Brain microvascular endothelial cell (primary cell): ENCODE measurements at regions not wholly inside any gene's neighbourhood (a gene's known extent, or its start where the extent isn't known, plus 50 kb on each side); places are given as distances from the start of the nearest gene placed in this dataset.
"Not testable (repeated sequence)": the region's sequence is repeated elsewhere in the genome, so short reads cannot be mapped to it uniquely, and the experiment has no call there.

Experiments
- DNase-seq: peaks from one replicate; pipeline ENCODE4 v3.0.0-alpha.2; 2020
- H3K27ac ChIP-seq: fragments of 250-450 bp; sonication (Bioruptor Pico); 2 replicates; pipeline ENCODE4 v1.5.1; 2020; ENCODE audit warnings: mild to moderate bottlenecking, moderate library complexity
- H3K27me3 ChIP-seq: fragments of 250-450 bp; sonication (Bioruptor Pico); replicated peaks from 2 replicates; pipeline ENCODE4 v1.5.1; 2020; ENCODE audit warnings: mild to moderate bottlenecking
- H3K36me3 ChIP-seq: fragments of 250-450 bp; sonication (Bioruptor Pico); replicated peaks from 2 replicates; pipeline ENCODE4 v1.5.1; 2020; ENCODE audit warnings: mild to moderate bottlenecking
- H3K4me3 ChIP-seq: 2 replicates; pipeline ENCODE4 v1.5.1; 2011; ENCODE audit warnings: low read depth, mild to moderate bottlenecking, control low read depth, low read length, moderate library complexity
- in situ Hi-C: cut with HindIII; loops from 2 replicates; pipeline ENCODE4 v1.10.0; 2017; ENCODE audit warnings: low sequenced_read_pairs, low pct_ligation_motif_present
- TF ChIP-seq, protein P1 (sequence below): IDR thresholded peaks from 2 replicates; pipeline ENCODE4 v1.5.1; 2011; ENCODE audit warnings: low read depth, mild to moderate bottlenecking, moderate library complexity, low read length, control low read depth, inconsistent platforms; ENCODE audit errors: missing control alignments

DNA sequence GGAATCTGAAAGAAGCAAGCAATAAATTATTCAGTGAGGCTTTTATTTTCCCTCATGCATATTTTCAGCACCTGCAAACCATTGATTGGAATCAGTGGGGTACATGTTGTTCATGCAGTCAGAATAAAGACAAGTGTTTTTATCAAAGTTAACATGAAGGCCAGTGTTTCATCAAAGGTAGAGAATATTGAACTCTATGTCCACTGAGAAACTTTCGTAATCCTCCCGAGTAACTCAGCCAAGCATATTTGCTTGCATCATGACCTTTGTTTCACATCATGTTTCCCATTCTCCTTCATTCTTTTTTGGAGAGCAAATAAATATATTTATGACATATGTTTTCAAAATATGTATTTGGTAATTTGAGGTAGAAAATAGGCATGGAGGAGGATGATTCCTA is 663.1 kb downstream of the SH2D4B start:
- Histone ChIP-seq H3K36me3 (no peaks in the 10 kb centered on the region), H3K27ac (no peak overlapping the region), H3K27me3 (no peaks in the 10 kb centered on the region), H3K4me3 (no peak overlapping the region)
- DNase-seq, result no peak
- TF ChIP-seq, protein P1, sequence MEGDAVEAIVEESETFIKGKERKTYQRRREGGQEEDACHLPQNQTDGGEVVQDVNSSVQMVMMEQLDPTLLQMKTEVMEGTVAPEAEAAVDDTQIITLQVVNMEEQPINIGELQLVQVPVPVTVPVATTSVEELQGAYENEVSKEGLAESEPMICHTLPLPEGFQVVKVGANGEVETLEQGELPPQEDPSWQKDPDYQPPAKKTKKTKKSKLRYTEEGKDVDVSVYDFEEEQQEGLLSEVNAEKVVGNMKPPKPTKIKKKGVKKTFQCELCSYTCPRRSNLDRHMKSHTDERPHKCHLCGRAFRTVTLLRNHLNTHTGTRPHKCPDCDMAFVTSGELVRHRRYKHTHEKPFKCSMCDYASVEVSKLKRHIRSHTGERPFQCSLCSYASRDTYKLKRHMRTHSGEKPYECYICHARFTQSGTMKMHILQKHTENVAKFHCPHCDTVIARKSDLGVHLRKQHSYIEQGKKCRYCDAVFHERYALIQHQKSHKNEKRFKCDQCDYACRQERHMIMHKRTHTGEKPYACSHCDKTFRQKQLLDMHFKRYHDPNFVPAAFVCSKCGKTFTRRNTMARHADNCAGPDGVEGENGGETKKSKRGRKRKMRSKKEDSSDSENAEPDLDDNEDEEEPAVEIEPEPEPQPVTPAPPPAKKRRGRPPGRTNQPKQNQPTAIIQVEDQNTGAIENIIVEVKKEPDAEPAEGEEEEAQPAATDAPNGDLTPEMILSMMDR, result no peak
- in situ Hi-C loops, result no loop called here

DNA sequence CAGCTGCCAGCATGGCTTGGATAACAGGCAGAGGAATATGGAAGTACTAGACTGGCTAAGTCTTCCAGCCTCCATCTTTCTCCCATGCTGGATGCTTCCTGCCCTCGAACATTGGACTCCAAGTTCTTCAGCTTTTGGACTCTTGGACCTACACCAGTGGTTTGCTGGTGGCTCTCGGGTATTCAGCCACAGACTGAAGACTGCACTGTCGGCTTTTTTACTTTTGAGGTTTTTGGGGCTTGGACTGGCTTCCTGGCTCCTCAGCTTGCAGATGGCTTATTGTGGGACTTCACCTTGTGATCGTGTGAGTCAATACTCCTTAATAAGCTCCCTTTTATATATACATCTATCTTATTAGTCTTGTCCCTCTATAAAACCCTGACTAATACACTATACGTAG is 667.6 kb upstream of the NRG3 start:
- H3K4me3 ChIP-seq, H3K27ac ChIP-seq, H3K27me3 ChIP-seq, DNase-seq, H3K36me3 ChIP-seq, in situ Hi-C loops: not testable (repeated sequence)

DNA sequence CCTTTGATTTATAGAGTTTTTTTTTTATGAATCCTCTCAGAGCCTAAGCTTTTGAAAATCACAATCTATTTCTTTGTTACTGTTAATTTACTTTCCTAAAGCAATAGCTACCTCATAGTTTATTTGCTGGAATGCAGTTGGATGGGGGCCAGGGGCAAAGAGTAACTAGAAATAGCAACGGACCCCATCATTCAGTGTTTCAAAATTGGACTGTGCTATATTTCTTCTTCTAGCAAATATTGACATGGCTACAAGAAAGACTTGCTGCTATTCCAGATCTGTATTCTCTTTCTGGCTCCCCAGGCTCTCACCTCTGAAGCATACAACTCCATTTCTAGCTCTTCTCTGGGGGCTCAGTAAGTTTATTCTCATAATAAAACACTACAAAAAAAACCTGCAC is 661.6 kb upstream of the NRG3 start:
- Histone ChIP-seq H3K27ac (no peak overlapping the region), H3K36me3 (no peaks in the 10 kb centered on the region), H3K4me3 (no peak overlapping the region), H3K27me3 (no peaks in the 10 kb centered on the region)
- DNase-seq, result no peak
- TF ChIP-seq, protein P1, result no peak
- in situ Hi-C loops, result no loop called here

DNA sequence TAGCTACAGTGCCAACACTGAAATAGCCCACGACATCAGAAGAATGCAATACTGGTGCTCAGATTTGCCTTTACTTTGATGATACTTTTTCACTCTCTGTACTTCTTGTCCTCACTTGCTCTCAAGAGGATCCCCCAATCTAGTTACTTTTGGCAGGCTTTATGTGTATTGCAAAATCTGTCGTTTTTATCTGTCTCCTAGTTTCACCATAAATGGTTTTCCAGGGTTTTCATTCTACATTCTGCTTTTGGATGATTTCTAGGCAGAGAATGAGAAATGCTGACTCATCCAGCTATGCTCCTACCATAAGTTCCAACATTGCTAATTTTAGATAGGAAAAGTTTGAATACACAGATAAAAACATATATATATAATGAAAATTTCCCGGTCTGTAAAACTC is 659.5 kb upstream of the NRG3 start:
- in situ Hi-C loops, result no loop called here

DNA sequence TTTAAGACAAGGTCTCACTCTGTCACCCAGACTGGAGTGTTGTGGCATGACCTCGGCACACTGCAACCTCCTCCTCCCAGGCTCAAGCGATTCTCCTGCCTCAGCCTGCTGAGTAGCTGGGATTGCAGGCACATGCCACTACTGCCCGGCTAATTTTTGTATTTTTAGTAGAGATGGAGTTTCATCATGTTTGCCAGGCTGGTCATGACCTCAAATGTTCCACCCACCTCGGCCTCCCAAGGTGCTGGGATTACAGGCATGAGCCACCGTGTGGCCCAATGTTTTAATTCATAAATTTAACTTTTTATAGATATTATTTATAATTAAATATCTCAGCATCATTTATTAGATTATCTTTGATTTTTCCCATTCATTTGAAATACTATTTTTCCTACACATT is 658.0 kb upstream of the NRG3 start:
- no peak for DNase-seq
- H3K27me3 ChIP-seq, result no peaks in the 10 kb centered on the region
- TF ChIP-seq, protein P1, result no peak
- H3K36me3 ChIP-seq, result no peaks in the 10 kb centered on the region
- in situ Hi-C loops, result no loop called here
- H3K27ac ChIP-seq, result no peak overlapping the region
- no peak overlapping the region for H3K4me3 ChIP-seq

More for the DNA sequence above, 659.5 kb upstream of the NRG3 start:
- no peaks in the 10 kb centered on the region for H3K36me3 ChIP-seq
- no peak overlapping the region for H3K27ac ChIP-seq
- TF ChIP-seq, protein P1, result no peak
- no peaks in the 10 kb centered on the region for H3K27me3 ChIP-seq
- H3K4me3 ChIP-seq, result no peak overlapping the region
- DNase-seq, result no peak

DNA sequence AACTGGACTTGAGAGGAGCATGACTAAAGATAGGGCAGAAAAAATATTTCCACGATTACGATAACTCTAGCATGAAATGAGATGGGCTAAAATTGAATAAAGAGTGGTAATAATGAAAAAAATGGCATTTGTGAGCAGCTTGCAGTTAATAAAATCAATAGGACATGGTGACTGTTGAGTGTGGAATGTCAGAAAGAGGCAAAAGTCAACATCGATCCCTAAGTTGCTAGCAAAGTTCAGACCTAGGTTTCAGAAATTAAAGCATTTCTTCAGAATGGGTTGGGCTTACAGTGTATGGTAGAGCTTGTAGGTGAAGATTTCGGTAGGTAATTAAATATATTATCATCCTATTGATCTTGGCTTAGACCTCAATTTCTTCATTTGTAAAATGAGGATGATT is 656.7 kb upstream of the NRG3 start:
- in situ Hi-C loops, result no loop called here
- no peak for DNase-seq
- H3K36me3 ChIP-seq, result no peaks in the 10 kb centered on the region
- TF ChIP-seq, protein P1, result no peak
- no peaks in the 10 kb centered on the region for H3K27me3 ChIP-seq
- no peak overlapping the region for H3K4me3 ChIP-seq
- H3K27ac ChIP-seq, result no peak overlapping the region
